Stimulated activated CD4-positive, alpha-beta T cell treated with anti-CD3 and anti-CD28 coated beads, Interleukin-4, amount 100 ng/mL, for 48 hours (primary cell): ENCODE measurements at regions not wholly inside any gene's neighbourhood (a gene's known extent, or its start where the extent isn't known, plus 50 kb on each side); places are given as distances from the start of the nearest gene placed in this dataset.
"Not testable (repeated sequence)": the region's sequence is repeated elsewhere in the genome, so short reads cannot be mapped to it uniquely, and the experiment has no call there.

ENCODE experiments used
- DNase-seq, 2 donors: peaks; one replicate each; pipeline ENCODE4 v3.0.0-alpha.2; 2020; ENCODE audit warnings: low read depth in 2 of 2

DNA sequence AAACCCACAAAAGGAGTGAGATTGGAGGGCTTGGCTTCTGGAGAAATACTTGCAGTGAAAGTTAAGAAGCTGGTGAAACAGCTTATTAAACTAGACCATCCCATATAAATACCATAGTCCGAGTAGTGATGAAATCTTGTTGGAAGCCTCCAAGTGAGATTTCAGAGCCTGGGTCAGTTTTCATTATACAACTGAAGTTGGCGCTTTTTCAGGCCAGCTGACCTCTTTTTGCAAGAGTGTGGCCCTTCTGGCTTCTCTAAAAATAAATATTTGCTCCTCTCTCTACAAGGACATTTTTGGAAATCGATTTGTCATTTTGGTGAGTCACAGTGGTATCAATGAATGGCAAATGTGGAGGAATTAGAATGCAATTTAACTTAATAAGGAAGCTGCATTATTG, 51.2 kb upstream of the THRB start:
- no peak for DNase-seq

- no peak for DNase-seq
Measured at GRCh38 chr3:24548278-24548677, 53.6 kb upstream of the THRB start.

GRCh38 chr3:24550588-24550987, 55.9 kb upstream of the THRB start:
- no peak for DNase-seq

- DNase-seq: no peak
Measured at GRCh38 chr3:24551626-24552025, 57.0 kb upstream of the THRB start.

- no peak for DNase-seq
Measured at GRCh38 chr3:24562895-24563294, 68.2 kb upstream of the THRB start.

- DNase-seq: no peak
Measured at GRCh38 chr3:24565053-24565452, 70.4 kb upstream of the THRB start.

DNA sequence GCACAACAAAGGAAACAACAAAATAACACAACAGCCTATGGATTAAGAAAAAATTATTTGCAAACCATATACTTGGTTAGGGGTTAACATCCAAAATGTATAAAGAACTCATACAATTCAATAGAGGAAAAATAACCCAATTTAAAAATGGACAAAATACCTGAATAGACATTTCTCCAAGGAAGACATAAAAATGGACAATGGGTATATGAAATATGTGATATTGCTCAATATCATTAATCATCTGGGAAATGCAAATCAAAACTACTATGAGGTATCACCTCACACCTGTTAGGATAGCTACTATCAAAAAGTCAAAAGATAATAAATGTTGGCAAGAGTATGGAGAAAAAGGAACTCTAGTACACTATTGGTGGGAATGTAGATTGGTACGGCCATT, 71.0 kb upstream of the THRB start:
- no peak for DNase-seq

- DNase-seq: no peak
Measured at GRCh38 chr3:24566927-24567326, 72.3 kb upstream of the THRB start.

GRCh38 chr3:24572409-24572808, 77.8 kb upstream of the THRB start:
- not testable (repeated sequence) for DNase-seq

GRCh38 chr3:24573576-24573975, 78.9 kb upstream of the THRB start:
- DNase-seq: no peak

DNA sequence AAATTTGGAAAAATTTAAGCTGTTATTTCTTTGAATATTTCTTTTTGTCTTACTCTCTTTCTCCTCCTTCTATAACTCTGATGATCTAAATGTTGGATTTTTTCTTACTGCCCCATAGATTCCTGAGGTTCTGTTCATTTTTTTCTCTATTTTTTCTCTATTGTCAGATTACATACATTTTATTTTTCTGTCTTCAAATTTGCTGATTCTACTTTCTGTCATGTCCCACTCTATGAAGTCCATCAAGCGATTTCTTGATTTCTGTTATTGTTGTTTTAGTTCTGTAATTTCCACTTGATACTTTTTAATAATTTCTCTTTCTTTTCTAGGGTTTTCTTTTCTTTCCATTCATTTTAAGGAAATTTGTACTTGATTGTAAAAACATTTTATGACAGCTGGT, 83.7 kb upstream of the THRB start:
- DNase-seq: no peak

- DNase-seq: no peak
Measured at GRCh38 chr3:24578951-24579421, 84.3 kb upstream of the THRB start.

DNA sequence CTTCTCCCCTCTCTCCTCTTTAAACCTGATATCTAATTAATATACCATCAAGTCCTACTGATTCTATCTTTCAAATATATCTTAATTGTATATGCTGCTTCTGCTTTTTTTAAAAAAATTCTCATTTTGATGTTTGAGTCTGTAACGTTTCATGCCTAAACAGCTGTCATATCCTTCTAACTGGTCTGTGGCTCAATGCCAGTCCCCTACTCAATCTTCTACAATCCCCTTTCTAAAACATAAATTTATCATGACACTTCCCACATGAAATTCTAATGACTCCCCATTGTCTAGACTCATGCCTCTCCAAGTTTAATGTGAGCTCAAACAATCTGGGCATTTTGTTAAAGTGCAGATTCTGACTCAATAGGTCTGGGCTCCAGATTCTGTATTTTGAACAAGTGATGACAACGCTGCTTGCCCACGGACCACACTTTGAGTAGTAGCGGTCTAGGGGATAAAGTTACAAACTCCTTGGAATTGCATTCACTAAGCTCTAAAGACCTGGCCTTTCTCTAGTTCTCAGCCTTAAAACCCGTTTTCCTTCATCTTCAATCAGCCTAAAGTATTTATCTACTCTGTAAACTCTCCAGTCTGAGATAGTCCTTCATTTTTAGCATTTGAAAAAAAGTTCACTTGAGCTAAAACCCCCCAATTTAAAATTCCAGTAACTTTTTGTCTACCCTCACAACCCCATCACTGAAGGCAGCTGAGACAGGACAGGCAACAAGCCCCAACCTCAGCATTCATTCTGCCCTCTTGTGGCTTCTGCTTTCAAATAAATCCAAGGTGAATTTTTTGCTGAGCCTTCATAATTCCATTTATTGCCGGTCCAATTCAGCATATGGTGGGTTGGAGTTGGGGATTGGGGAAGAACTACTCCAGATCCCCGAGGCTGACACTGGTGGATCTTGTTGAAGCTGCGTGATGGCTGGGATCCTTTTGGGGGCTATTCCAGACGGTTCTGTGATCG, 88.1 kb upstream of the THRB start:
- no peak for DNase-seq

DNA sequence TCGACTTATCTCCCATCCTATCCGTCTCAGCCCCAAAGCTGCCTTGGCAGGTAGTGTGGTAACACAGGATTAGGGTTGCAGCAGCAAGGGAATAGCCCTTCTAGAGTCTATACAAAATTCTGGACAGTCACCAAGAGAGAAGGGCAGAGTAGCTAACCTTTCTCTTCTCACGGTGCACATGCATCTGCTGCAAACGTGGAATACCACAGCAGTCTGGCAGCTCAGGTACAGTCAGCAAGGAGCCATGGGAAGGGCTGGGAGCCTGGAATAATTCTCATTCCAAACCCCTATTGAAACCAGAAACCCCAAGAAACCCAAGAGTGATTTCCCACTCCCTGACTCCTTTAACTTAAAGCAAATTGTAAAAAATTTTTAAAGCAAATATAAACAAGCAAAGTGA, 92.3 kb upstream of the THRB start:
- DNase-seq: no peak

GRCh38 chr3:24588629-24589512, 94.2 kb upstream of the THRB start:
- no peak for DNase-seq

GRCh38 chr3:24589513-24589851, 94.8 kb upstream of the THRB start:
- no peak for DNase-seq

GRCh38 chr3:24589931-24590880, 95.6 kb upstream of the THRB start:
- no peak for DNase-seq

DNA sequence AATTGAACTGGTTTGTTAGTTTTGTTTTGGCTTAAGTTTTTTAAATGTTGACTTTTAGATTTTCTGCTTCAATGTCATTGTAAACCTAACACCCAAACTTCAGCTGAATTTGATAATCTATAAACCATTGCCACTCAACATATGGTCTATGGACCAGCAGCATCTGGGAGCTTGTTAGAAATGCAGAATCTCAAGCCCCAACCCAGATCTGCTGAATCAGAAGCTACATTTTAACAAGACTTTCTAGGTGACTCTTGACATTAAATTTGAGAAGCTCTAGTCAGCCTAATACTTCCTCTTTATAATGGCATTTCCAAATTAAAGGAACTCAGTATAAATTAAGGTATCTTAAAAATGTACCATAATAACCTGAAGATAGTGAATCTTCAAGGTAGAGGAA, 96.5 kb upstream of the THRB start:
- no peak for DNase-seq

DNA sequence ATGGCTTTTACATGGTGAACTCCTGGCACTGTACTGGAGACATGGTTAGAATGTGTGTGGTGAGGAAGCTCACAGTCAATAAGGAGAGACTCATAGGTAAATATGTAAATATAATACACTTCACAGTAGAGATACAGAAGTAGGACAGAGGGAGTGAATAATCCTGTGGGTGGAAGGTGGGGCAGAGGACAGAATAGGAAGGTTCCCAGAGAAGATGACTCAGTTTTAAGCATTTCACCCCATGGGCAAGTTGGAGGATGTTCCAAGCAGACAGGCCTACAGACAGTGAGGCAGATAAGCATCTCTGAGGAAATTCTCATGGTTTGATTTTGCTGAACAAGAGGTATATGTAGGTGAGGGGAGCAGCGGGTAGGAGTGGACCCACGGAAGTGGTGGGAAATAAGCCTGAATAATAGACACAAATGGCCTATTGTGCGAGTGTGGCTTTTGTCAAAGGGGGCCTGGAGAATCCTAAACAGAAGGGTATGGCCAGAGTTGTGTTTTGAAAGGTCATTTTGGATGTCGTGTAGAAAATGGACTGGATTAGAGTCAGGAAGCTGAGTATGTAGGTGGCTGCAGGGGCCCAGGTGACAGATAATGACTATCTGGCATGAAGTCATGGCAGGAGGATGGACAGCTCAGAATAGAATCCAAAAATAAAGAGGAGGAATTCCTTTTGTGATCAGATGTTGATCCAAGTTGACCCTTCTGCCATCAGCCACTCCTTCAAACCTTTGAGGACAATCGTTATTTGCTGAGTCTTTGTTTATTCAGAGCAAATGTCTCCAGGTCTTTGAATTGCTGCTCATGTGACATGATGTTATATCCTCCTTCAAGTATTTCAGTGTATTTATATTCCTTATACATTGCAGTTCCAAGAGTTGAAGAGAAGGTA, 97.3 kb upstream of the THRB start:
- no peak for DNase-seq

- no peak for DNase-seq
Measured at GRCh38 chr3:24594161-24594560, 99.5 kb upstream of the THRB start.

DNA sequence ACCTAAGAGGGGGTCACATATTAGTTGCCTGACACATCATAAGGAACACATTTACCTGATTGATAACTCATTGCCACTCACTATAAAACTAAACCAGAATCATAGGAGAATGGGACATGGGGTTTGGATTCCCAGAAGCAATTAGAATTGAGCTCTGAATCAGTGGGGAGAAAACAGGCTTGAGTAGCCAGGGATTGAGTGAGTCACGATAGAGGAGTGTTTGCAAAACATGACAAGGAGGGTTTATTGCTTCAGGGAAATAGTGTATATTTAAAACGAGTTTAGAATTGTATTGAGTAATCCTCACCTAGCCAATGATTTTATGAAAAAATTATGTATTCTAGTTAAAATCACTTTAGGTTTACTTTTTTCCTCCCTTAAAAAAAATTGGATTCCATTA, 101.1 kb upstream of the THRB start:
- DNase-seq: no peak
